Effector memory CD8-positive, alpha-beta T cell (primary cell): ENCODE measurements at regions not wholly inside any gene's neighbourhood (a gene's known extent, or its start where the extent isn't known, plus 50 kb on each side); places are given as distances from the start of the nearest gene placed in this dataset.
"Not testable (repeated sequence)": the region's sequence is repeated elsewhere in the genome, so short reads cannot be mapped to it uniquely, and the experiment has no call there.

Experiments
- ATAC-seq: fragments of 150-1000 bp; cut with Tn5 transposase; replicated peaks from 2 replicates; pipeline ENCODE4 v1.10.0; 2021; ENCODE audit warnings: mild to moderate bottlenecking, moderate library complexity
- DNase-seq, 3 experiments: peaks; one replicate each; pipeline ENCODE4 v3.0.0; 2021
- H3K27ac Mint-ChIP-seq, 2 donors: one replicate each; pipeline ENCODE4 v1.8.0; 2022; ENCODE audit warnings: mild to moderate bottlenecking in 2 of 2, mixed read lengths in 2 of 2, moderate library complexity in 2 of 2
- H3K27me3 Mint-ChIP-seq, 2 donors: one replicate each; pipeline ENCODE4 v1.8.0; 2022; ENCODE audit warnings: mixed read lengths in 2 of 2
- H3K36me3 Mint-ChIP-seq: one replicate; pipeline ENCODE4 v1.8.0; 2022; ENCODE audit warnings: mild to moderate bottlenecking, moderate library complexity, mixed read lengths; ENCODE audit not compliant: insufficient read depth
- H3K4me1 Mint-ChIP-seq, 2 donors: one replicate each; pipeline ENCODE4 v1.8.0; 2022; ENCODE audit warnings: low read depth in 2 of 2, mixed read lengths in 2 of 2
- H3K4me3 Mint-ChIP-seq, 2 donors: one replicate each; pipeline ENCODE4 v1.8.0; 2022; ENCODE audit warnings: mild to moderate bottlenecking in 2 of 2, mixed read lengths in 2 of 2, moderate library complexity in 2 of 2
- H3K9me3 Mint-ChIP-seq, 2 donors: one replicate each; pipeline ENCODE4 v1.8.0; 2022; ENCODE audit warnings: mixed read lengths in 2 of 2

- H3K4me3 Mint-ChIP-seq = no peak overlapping the region
- H3K27ac Mint-ChIP-seq = no peak overlapping the region
- H3K27me3 Mint-ChIP-seq = peaks cover 35 to 36% of the 10 kb centered on the region in 2 donors
- H3K4me1 Mint-ChIP-seq = no peaks in the 10 kb centered on the region
- no peak for DNase-seq
- no peaks in the 10 kb centered on the region for H3K9me3 Mint-ChIP-seq
- H3K36me3 Mint-ChIP-seq = no peaks in the 10 kb centered on the region
- ATAC-seq = no peak
Observed at GRCh38 chr7:22066522-22066921, 120.8 kb upstream of the CDCA7L start.

DNA sequence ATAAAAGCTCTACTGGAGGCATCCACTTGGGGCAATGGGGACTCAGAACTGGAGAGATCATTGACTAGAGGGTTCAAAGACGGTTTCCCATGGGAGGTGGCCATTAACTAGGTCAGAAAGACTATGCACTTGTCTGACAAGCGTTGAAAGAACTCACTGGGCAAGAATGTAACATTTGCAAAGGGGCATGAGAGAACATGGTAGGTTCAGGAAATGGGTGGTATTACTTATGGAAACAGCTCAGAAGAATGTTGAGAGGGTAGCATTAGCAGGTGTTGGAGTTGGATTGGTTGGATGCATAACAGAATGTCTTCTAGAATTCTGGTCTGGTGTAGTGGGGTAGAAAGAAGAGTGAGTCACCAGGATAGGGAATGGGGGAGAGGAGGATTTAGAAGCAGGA is 119.1 kb upstream of the CDCA7L start:
- DNase-seq = no peak
- Mint-ChIP-seq H3K9me3 (no peaks in the 10 kb centered on the region), H3K36me3 (no peaks in the 10 kb centered on the region), H3K4me1 (no peaks in the 10 kb centered on the region), H3K4me3 (no peak overlapping the region), H3K27me3 (peaks cover 44% of the 10 kb centered on the region in 2 donors), H3K27ac (no peak overlapping the region)
- no peak for ATAC-seq

GRCh38 chr7:22061775-22062174 is 116.1 kb upstream of the CDCA7L start:
- H3K4me3 Mint-ChIP-seq = no peak overlapping the region
- no peak overlapping the region for H3K27ac Mint-ChIP-seq
- H3K9me3 Mint-ChIP-seq = no peaks in the 10 kb centered on the region
- H3K27me3 Mint-ChIP-seq = peaks cover 35 to 39% of the 10 kb centered on the region in 2 donors
- DNase-seq = no peak
- no peaks in the 10 kb centered on the region for H3K4me1 Mint-ChIP-seq
- no peak for ATAC-seq
- no peaks in the 10 kb centered on the region for H3K36me3 Mint-ChIP-seq

DNA sequence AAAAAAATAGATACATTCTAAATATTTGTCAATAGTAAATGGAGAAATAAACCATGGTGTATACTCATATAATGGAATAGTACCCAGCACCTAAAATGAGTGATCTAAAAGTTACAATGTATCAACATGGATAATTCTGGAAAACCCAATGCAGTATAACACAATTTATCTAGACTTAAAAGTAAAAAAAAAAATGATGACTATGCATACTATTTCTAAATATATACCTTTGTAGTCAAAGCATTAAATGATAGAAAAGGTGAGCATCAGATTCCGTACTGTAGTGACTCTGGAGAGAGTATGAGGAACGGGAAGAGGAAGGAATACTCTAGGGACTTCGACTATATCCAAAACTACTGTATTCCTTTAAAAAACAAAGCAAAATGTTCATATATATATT is 115.2 kb upstream of the CDCA7L start:
- H3K4me3 Mint-ChIP-seq = no peak overlapping the region
- H3K4me1 Mint-ChIP-seq = no peaks in the 10 kb centered on the region
- no peaks in the 10 kb centered on the region for H3K36me3 Mint-ChIP-seq
- no peak for DNase-seq
- no peaks in the 10 kb centered on the region for H3K9me3 Mint-ChIP-seq
- peaks cover 36 to 42% of the 10 kb centered on the region in 2 donors for H3K27me3 Mint-ChIP-seq
- no peak for ATAC-seq
- no peak overlapping the region for H3K27ac Mint-ChIP-seq

DNA sequence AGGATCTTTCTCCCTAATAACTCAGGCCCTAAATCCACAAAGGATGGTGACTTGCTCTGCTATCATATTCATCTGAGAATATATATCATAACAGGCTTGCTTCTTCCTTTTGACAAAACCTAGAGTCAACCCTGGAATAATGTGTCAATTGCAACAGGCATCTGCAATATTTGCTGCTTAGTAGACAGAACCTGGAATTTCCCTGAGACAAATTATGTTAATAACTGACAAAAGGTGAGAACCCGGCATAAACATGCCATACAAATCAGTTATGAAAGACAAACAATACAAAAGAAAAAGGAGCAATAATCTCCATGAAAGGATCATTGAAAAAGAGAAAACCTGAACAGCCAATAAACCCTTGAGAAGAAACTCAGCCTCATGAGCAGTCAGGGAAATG is 114.5 kb upstream of the CDCA7L start:
- no peak overlapping the region for H3K4me3 Mint-ChIP-seq

DNA sequence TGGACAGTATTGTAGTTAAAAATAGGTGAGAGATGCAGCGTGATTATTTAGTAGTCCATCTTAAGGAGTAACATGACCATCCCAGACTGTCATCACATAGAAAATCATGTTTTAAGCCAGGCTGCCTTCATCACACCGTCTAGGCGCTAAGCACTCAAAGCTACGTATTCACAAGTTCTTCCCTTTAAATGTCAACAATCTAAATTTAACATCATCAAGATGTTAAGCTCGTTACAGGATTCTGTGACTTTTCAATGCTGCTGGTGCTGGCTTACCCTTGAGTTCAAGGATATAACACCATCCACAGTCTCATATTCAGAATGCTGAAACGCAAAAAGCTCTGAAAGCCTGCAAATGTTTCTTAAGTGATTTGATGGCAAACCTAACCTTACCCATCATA is 109.5 kb upstream of the CDCA7L start:
- Mint-ChIP-seq H3K4me3 (no peak overlapping the region), H3K36me3 (no peaks in the 10 kb centered on the region), H3K27ac (no peak overlapping the region), H3K4me1 (no peaks in the 10 kb centered on the region), H3K9me3 (no peaks in the 10 kb centered on the region), H3K27me3 (peaks cover 35 to 66% of the 10 kb centered on the region in 2 donors)
- DNase-seq (no peak), ATAC-seq (no peak)

More for the DNA sequence above, 114.5 kb upstream of the CDCA7L start:
- Mint-ChIP-seq H3K4me1 (no peaks in the 10 kb centered on the region), H3K27me3 (peaks cover 42 to 46% of the 10 kb centered on the region in 2 donors), H3K9me3 (no peaks in the 10 kb centered on the region), H3K36me3 (no peaks in the 10 kb centered on the region), H3K27ac (no peak overlapping the region)
- DNase-seq (no peak), ATAC-seq (no peak)

DNA sequence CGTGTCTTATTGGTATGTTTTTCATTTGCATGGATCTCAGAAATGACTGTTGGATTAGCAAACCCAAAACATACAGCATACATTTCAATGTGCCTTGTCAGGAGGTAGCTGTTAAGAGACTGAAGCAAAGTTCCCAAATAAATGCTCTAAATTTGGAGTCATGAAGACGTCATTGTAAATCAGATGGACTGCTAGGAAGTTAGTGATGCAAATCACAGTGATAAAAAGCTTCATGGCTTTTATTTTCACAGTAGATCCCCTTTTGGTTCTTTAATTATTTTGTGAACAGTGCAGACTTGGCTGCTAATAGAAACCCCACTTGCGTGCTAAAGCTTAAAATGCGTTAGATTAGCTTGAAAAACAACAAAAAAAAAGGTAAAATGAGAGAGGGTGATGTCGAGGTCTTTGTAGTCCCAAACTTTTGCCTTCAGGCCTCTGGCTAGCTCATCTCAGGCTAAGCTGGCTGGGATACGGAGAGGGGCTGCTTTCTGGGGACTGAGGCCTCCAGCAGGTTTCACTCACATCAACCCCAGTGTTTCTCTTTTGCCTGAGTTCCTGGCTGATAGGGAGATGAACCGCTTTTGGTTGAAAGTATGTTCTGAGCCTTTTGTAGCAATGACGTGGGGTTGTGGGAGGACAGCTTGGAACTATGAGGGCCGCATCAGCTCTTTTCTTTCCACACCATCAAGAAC is 107.1 kb upstream of the CDCA7L start:
- Mint-ChIP-seq H3K36me3 (no peaks in the 10 kb centered on the region), H3K4me1 (no peaks in the 10 kb centered on the region), H3K4me3 (no peak overlapping the region), H3K27ac (no peak overlapping the region), H3K9me3 (no peaks in the 10 kb centered on the region), H3K27me3 (peaks cover 37 to 71% of the 10 kb centered on the region in 2 donors)
- no peak for DNase-seq
- no peak for ATAC-seq

DNA sequence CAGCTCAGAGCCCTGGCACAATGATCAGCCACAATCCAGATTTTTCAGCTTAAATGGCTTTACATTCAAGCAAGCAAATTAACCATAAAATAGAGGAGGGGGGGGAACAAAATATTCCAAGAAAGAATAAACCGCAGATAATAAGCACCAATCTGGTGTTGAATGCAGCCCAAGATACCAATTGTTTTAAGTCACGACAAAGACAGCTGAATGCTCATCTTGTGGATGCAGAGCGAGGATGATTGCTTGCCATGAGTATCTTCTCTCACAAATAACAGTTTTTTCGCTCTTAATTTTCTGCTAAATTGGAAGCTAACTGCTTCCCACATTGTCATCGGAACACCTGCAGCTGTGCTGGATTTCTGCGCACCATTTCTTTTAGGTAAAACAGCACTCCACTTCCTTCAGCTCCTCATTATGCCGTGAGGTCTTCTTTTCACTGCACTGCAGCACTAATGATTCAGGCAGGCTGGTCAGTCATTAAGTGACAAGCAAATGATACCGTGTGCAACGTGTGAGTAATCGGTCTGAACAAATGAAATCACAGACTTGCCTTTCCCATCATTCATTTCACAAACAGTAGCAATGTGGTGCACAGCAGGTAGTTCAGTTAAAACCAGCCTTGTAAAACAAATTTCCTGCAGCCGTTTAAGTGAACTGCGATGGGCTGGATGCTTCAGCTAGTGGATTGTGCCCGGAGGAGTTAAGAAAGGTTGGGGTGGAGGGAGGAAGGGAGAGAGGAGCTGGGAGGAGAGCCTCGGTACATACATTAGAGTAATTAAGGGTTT is 106.4 kb upstream of the CDCA7L start:
- DNase-seq = no peak

GRCh38 chr7:22049766-22050500 is 104.2 kb upstream of the CDCA7L start:
- H3K27ac Mint-ChIP-seq = no peak overlapping the region
- no peaks in the 10 kb centered on the region for H3K4me1 Mint-ChIP-seq

More for the DNA sequence above, 106.4 kb upstream of the CDCA7L start:
- Mint-ChIP-seq H3K36me3 (no peaks in the 10 kb centered on the region), H3K27me3 (peaks cover 36 to 70% of the 10 kb centered on the region in 2 donors), H3K4me1 (no peaks in the 10 kb centered on the region), H3K9me3 (no peaks in the 10 kb centered on the region), H3K4me3 (no peak overlapping the region), H3K27ac (no peak overlapping the region)
- no peak for ATAC-seq

GRCh38 chr7:22043367-22043766 is 97.7 kb upstream of the CDCA7L start:
- H3K27me3 Mint-ChIP-seq = peaks cover 29 to 47% of the 10 kb centered on the region in 2 donors
- H3K36me3 Mint-ChIP-seq = no peaks in the 10 kb centered on the region
- H3K4me1 Mint-ChIP-seq = no peaks in the 10 kb centered on the region
- no peak for ATAC-seq
- H3K4me3 Mint-ChIP-seq = no peak overlapping the region
- H3K27ac Mint-ChIP-seq = no peak overlapping the region
- no peak for DNase-seq
- H3K9me3 Mint-ChIP-seq = no peaks in the 10 kb centered on the region

More at GRCh38 chr7:22049766-22050500, 104.2 kb upstream of the CDCA7L start:
- H3K4me3 Mint-ChIP-seq = no peak overlapping the region
- H3K9me3 Mint-ChIP-seq = no peaks in the 10 kb centered on the region
- peaks cover 31 to 70% of the 10 kb centered on the region in 2 donors for H3K27me3 Mint-ChIP-seq
- H3K36me3 Mint-ChIP-seq = no peaks in the 10 kb centered on the region
- DNase-seq = no peak
- ATAC-seq = no peak

GRCh38 chr7:22040923-22041595 is 95.4 kb upstream of the CDCA7L start:
- H3K9me3 Mint-ChIP-seq = no peaks in the 10 kb centered on the region
- no peak overlapping the region for H3K4me3 Mint-ChIP-seq
- peaks cover 34 to 45% of the 10 kb centered on the region in 2 donors for H3K27me3 Mint-ChIP-seq
- no peaks in the 10 kb centered on the region for H3K36me3 Mint-ChIP-seq
- H3K4me1 Mint-ChIP-seq = no peaks in the 10 kb centered on the region
- ATAC-seq (no peak), DNase-seq (no peak)
- H3K27ac Mint-ChIP-seq = no peak overlapping the region

DNA sequence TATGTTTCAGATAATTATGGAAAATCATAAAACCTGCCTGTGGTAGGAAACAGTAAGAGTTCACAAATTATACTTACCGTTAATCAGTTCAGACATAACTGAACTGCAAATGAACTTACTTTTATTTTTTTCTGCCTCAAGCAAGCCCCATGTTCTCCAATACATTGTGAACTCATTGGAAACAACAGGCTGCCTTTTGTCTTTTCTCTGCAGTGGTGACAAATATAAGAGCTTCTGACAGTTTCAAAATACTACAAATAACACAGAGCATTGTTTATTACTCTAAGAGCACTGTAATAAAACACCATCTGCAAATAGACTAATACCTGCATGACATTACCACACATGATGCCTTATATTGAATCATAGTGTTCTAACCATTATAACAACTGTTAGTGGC is 94.0 kb upstream of the CDCA7L start:
- H3K4me1 Mint-ChIP-seq = no peaks in the 10 kb centered on the region
- DNase-seq (no peak), ATAC-seq (no peak)
- H3K36me3 Mint-ChIP-seq = no peaks in the 10 kb centered on the region
- peaks cover 27 to 36% of the 10 kb centered on the region in 2 donors for H3K27me3 Mint-ChIP-seq
- H3K27ac Mint-ChIP-seq = no peak overlapping the region
- no peaks in the 10 kb centered on the region for H3K9me3 Mint-ChIP-seq
- H3K4me3 Mint-ChIP-seq = no peak overlapping the region

DNA sequence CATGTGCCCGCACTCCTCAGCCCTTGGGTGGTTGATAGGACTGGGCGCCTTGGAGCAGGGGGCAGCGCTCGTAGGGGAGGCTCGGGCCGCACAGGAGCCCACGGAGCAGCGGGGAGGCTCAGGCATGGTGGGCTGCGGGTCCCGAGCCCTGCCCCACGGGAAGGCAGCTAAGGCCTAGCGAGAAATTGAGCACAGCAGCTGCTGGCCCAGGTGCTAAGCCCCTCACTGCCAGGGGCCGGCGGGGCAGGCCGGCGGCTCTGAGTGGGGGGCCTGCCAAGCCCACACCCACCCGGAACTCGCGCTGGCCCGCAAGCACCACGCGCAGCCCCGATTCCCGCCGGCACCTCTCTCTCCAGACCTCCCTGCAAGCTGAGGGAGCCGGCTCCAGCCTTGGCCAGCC is 86.7 kb upstream of the CDCA7L start:
- H3K4me1 Mint-ChIP-seq, DNase-seq, H3K36me3 Mint-ChIP-seq, H3K9me3 Mint-ChIP-seq, H3K4me3 Mint-ChIP-seq, ATAC-seq, H3K27ac Mint-ChIP-seq: not testable (repeated sequence)
- peaks cover 6 to 10% of the 10 kb centered on the region in 2 donors for H3K27me3 Mint-ChIP-seq
